ENCODE measurements at regions not wholly inside any gene's neighbourhood (a gene's known extent, or its start where the extent isn't known, plus 50 kb on each side); places are given as distances from the start of the nearest gene placed in this dataset.

GRCh38 chr2:64230540-64230939 lies 86.3 kb upstream of the PELI1 start:
- DNase-seq (ENCODE audit: low spot score in 2 of 2) = no peak
- Histone ChIP-seq H3K27ac (no peak overlapping the region), H3K36me3 (no peaks in the 10 kb centered on the region), H3K27me3 (no peaks in the 10 kb centered on the region), H3K4me3 (no peak overlapping the region), H3K9me3 (no peaks in the 10 kb centered on the region), H3K4me1 (peaks cover 0 to 7% of the 10 kb centered on the region in 2 donors)
- TF ChIP-seq CTCF (IDR thresholded peaks at IDR 0.05) = no peak
- intact Hi-C loops (cut with DNase I) = no loop called here

- no peaks in the 10 kb centered on the region for H3K9me3 ChIP-seq
- H3K27me3 ChIP-seq = no peaks in the 10 kb centered on the region
- no peaks in the 10 kb centered on the region for H3K36me3 ChIP-seq
- TF ChIP-seq CTCF (IDR thresholded peaks at IDR 0.05) = no peak
- no peak for DNase-seq (ENCODE audit: low spot score in 2 of 2)
- peaks cover 0 to 7% of the 10 kb centered on the region in 2 donors for H3K4me1 ChIP-seq
- intact Hi-C loops (cut with DNase I) = no loop called here
- H3K4me3 ChIP-seq = no peak overlapping the region
- H3K27ac ChIP-seq = no peak overlapping the region
Measured at GRCh38 chr2:64232266-64232665, 88.0 kb upstream of the PELI1 start.

DNA sequence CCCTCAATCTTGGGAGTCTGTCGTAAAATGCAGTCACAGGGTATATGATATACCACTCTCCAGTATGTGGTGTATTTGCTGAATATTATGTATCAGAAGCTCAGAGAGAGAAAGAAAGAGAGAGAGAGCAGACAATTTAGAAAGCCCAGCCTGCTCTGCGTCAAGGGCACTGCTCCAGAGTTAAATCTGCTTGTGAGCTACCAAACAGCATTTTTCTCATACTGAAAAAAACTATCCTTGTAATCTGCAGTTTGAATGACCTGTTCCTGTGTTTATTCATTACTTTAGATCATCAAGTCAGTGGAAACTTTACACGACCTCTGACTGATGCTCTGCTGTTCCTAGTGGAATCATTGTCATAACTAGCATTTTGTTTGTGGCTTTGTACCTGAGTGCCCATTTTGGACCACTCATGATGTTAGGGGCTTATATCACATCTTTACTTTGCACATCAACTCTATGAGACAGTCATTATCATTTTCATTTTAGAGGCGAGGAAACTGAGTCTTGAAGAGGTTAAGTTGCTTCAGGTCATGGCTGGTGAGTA lies 89.2 kb upstream of the PELI1 start:
- Histone ChIP-seq H3K36me3 (no peaks in the 10 kb centered on the region), H3K4me1 (peaks cover 0 to 3% of the 10 kb centered on the region in 2 donors), H3K27ac (no peak overlapping the region), H3K4me3 (no peak overlapping the region), H3K9me3 (no peaks in the 10 kb centered on the region), H3K27me3 (no peaks in the 10 kb centered on the region)
- no peak for DNase-seq (ENCODE audit: low spot score in 2 of 2)
- TF ChIP-seq CTCF (IDR thresholded peaks at IDR 0.05) = no peak
- intact Hi-C loops (cut with DNase I) = no loop called here

GRCh38 chr2:64234150-64234549 lies 89.9 kb upstream of the PELI1 start:
- no peaks in the 10 kb centered on the region for H3K9me3 ChIP-seq
- no peak overlapping the region for H3K27ac ChIP-seq
- no peak for TF ChIP-seq CTCF (IDR thresholded peaks at IDR 0.05)
- DNase-seq (ENCODE audit: low spot score in 2 of 2) = no peak
- H3K4me1 ChIP-seq = no peaks in the 10 kb centered on the region
- H3K27me3 ChIP-seq = no peaks in the 10 kb centered on the region
- no peak overlapping the region for H3K4me3 ChIP-seq
- no peaks in the 10 kb centered on the region for H3K36me3 ChIP-seq
- intact Hi-C loops (cut with DNase I) = no loop called here

GRCh38 chr2:64234785-64235184 lies 90.6 kb upstream of the PELI1 start:
- no peak for TF ChIP-seq CTCF (IDR thresholded peaks at IDR 0.05)
- Histone ChIP-seq H3K4me3 (no peak overlapping the region), H3K4me1 (no peaks in the 10 kb centered on the region), H3K9me3 (no peaks in the 10 kb centered on the region), H3K27ac (no peak overlapping the region), H3K36me3 (no peaks in the 10 kb centered on the region), H3K27me3 (no peaks in the 10 kb centered on the region)
- DNase-seq (ENCODE audit: low spot score in 2 of 2) = no peak
- intact Hi-C loops (cut with DNase I) = no loop called here

DNA sequence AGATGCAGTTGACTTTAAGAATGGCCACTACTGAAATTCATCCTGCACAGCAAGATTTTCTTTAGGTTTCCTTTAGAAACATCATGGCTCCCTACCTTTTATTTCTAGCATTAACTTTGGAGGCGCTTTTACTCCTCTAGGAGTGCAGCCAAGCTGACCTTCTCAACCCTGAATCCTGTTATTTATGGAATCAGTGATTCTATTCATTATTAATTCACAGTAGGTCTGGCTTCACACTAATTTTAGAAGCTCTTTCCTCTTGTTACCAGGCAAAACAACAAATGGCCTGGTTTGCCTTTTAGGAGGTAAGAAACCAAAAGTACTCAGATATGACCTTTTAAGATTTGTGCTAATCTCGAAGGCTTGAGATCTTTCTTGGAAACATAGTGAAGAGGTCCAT lies 93.0 kb upstream of the PELI1 start:
- no peaks in the 10 kb centered on the region for H3K36me3 ChIP-seq
- no peak for DNase-seq (ENCODE audit: low spot score in 2 of 2)
- no peaks in the 10 kb centered on the region for H3K27me3 ChIP-seq
- no peaks in the 10 kb centered on the region for H3K9me3 ChIP-seq
- no peak for TF ChIP-seq CTCF (IDR thresholded peaks at IDR 0.05)
- H3K27ac ChIP-seq = no peak overlapping the region
- H3K4me3 ChIP-seq = no peak overlapping the region
- H3K4me1 ChIP-seq = no peaks in the 10 kb centered on the region
- intact Hi-C loops (cut with DNase I) = no loop called here
